Embryonic facial prominence (tissue), 1 donor: ENCODE measurements at regions not wholly inside any gene's neighbourhood (a gene's known extent, or its start where the extent isn't known, plus 50 kb on each side); places are given as distances from the start of the nearest gene placed in this dataset.
"Not testable (repeated sequence)": the region's sequence is repeated elsewhere in the genome, so short reads cannot be mapped to it uniquely, and the experiment has no call there.

ENCODE experiments used
- DNase-seq: peaks from one replicate; pipeline ENCODE4 v3.0.0-alpha.2; 2016; ENCODE audit errors: extremely low spot score

DNA sequence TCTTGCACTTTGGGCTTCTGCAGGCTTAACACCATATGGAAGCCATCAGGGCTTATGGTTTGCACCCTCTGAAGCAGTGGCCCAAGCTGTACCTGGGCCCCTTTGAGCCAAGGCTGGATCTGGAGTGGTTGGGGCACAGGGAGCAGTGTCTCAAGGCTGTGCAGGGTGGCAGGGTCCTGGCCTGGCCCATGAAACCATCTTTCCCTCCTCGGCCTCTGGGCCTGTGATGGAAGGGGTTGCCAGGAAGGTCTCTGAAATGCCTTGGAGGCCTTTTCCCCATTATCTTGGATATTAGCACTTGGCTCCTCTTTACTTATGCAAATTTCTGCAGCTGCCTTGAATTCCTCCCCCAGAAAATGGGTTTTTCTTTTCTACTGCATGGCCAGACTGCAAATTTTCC is 134.7 kb upstream of the USP9X start:
- DNase-seq = no peak

DNA sequence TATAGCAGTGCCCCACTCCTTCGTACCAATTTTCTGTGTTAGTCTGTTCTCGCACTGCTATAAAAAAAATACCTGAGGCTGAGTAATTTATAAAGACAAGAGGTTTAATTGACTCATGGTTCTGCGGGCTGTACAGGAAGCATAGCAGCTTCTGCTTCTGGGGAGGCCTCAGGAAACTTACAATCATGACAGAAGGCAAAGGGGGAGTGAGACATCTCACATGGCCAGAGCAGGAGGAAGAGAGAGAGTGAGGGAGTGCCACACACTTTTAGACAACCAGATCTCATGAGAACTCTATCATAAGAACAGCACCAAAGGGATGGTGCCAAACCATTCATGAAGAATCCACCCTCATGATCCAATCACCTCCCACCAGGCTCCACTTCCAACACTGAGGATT is 133.8 kb upstream of the USP9X start:
- DNase-seq = not testable (repeated sequence)

DNA sequence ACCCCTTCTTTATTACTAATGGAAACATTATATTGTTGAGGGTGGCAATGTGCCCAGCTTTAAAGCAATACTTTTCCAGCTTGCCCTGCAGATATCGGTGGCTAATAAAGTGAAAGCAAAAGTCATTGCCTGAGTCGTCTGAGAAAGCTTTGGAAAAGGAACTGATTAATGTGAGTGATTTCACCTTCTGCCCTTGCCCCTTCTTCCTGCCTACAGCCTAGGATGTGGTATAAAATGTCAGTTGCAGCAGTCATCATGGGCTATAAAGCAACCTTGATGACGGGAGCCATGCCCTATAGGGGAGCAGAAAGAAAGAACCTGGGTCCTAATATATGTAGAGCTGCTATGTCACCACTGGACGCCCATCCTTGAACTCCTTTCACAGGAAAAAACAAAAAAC is 132.4 kb upstream of the USP9X start:
- DNase-seq = no peak

DNA sequence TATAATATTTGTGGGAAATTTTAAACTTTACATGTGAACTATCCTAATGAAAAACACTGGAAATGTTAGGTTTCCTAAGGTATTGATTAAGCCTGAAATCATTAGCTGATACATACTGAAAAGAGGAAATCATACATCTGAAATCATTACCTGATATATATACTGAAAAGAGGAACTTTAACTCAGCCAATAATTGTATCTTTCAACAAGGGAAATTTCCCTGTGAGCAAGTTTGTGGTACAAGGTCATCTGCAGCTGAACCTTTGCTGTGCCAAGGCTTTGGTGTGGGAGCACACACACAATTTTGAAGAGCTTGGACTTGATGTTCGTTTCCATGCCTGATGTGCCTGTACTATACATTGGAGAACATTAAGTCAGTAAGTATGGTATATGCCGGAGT is 131.9 kb upstream of the USP9X start:
- DNase-seq = no peak

DNA sequence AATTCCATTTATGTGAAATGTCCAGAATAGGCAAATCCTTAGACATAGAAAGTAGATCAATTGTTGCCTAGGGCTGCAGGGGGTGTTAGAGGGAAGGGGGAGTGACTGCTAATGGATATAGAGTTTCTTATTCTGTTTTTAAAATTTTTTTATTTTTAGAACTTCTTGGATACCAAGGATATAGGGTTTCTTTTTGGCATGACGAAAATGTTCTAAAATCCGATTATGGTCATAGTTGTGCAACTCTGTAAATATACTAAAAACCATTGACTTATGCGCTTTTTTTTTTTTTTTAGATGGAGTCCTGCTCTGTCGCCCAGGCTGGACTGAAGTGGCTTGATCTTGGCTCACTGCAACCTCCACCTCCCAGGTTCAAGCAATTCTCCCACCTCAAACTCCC is 125.2 kb upstream of the USP9X start:
- DNase-seq = no peak

DNA sequence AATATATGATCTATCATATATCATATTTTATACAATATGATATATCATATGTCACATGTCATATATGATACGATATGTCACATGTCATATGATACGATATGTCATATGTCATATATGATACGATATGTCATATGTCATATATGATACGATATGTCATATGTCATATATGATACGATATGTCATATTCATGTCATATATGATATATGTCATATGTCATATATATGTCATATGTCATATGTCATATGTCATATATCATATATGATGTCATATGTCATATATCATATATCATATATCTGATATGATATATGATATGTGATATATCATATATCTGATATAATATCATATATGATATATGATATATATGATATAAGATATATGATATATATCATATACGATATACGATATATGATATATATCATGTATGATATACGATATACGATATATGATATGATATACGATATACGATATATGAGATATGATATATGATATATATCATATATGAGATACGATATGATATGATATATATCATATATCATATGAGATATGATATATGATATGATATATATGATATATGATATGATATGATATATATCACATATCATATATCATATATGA is 122.3 kb upstream of the USP9X start:
- DNase-seq = no peak

DNA sequence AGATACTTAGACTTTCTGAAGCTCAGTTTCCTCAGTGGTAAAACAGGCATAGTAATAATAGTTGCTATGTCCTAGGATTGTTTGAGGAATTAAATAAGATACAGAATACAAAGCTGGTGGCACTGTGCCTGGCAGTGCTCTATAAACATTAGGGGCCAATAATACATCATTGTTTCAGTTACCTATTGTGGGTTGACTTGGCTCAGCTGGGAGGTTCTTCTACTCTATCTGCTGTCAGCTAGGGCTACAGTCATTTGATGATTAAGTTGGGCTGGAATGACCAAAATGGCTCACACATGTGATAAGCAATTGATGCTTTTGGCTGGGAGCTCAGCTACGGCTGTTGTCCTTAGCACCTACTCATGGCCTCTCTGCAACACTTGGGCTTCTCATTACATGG is 121.2 kb upstream of the USP9X start:
- no peak for DNase-seq

DNA sequence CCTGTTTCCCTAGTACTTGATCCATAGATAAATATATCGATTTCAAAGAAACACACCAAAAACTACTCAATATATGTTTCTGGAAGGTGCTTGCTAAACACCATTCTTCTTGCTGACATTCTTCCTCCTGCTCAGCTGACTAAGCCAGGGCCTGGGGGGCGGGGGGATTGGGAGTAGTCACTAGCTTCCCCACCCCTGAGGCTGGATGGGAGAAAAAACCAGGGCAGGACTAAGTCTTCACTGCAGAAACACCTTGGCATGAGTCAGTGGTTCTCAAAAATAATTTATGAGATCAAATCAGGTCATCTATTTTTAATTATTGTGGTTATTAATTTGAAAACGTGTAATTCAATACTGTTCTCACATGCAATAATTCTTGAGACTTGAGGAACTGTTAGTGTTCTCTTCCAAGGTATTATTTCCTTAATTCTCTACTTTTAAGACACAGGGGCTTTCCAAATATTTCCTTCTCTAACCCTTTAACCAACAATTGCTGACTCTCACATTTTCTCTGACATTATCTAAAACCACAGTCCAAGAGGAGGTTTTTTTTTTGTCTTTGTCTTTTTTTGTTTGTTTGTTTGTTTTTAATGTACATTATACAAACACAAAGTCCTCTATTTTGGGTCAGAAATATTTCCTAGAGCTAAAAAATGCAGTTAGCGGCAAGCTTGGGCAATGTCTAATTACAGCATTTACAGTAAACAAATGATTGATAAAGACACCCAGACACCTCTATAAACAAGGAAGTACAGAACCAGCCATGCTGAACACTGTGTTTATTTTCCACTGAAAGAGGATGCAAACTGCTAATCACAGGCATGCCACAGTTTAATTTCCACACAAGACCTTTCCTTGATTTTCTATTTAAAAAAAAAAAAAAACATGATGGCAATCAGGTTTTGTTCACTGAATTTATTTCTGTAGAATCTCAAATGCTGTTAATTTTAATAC is 120.3 kb upstream of the USP9X start:
- DNase-seq = no peak

DNA sequence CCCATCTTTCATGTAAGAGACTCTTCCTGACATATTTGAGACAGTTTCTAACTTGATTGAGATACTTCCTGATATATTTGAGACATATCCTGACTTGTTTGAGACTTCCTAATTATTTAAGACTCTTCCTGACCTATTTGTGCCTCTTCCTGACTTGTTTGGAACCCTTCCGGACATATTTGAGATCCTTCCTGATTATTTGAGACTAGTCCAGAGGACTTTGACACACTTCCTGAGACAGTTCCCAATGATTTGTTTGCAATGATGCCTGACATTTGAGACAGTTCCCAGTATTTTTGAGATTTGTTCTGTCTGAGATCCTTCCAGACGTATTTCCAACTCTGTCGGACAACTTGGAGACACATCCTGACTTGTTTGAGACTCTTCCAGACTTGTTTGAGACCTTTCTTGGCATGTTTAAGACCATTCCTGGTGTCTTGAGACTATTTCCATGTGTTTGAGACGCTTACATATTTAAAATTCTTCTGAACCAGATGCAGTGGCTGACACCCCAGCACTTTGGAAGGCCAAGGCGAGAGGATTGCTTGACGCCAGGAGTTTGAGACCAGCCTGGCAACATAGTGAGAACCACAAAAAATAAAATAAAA is 118.9 kb upstream of the USP9X start:
- no peak for DNase-seq

DNA sequence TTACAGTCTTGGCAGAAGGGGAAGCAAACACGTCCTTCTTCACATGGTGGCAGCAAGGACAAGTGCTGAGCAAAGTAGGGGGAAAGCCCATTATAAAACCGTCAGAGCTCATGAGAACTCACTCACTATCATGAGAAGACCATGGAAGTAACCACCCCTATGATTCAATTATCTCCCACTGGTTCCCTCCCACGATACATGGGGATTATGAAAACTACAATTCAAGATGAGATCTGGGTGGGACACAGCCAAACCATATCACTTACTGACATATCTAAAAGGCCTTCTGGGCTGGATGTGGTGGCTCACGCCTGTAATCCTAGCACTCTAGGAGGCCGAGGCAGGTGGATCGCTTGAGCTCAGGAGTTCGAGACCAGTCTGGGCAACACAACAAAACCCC is 117.1 kb upstream of the USP9X start:
- no peak for DNase-seq

DNA sequence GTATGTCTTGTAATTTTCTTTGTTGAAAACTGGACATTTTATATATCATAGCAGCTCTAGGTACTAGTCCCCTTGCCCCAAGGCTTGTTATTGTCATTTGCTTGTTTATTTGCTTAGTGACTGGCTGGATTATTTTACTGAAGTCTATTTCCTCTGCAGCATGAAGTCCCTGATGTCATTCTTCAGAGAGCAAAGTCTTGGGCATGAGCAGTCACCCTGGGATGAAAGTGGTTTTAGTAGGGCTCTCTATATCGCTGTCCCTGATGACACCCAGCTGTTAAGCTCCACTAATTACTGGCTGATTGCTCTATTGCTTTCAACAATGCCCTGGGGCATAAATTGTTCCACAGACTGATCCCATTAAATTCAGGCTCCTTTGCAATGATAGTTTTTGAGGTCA is 113.5 kb upstream of the USP9X start:
- no peak for DNase-seq

DNA sequence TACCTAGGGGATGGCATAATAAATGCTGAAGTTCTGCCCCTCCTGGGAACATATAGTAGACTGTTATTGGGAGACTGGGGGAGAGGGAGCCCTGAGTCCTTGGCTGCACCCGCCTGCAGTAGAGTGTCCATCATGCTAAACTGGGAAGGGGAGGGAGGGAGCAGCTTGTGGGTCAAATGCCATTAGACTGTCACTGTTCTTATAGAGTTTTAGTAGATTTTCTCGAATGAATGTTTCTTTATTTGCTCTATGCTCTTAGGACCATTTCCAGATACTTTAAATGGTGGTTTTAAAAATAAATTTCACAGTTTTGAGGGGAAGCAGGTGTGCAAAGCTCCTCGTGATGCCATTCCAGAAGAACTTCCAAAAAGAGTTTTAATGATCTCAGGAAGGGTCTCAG is 111.6 kb upstream of the USP9X start:
- no peak for DNase-seq

DNA sequence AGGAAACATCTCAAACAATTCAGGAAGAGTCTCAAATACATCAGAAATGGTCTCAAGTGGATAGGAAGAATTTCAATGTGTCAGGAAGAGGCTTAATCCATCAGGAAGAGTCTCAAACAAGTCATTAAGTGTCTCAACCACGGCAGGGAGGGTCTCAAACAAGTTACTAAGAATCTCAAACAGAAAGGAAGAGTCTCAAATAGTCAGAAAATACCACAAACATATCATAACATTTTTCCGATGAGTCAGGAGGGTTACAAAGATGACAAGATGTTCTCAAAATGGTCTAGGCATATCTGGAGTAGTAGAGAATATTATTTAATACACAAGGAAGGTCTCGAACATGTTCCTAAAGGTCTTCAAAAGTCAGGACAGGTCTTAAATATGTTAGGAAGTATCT is 109.3 kb upstream of the USP9X start:
- DNase-seq = no peak

DNA sequence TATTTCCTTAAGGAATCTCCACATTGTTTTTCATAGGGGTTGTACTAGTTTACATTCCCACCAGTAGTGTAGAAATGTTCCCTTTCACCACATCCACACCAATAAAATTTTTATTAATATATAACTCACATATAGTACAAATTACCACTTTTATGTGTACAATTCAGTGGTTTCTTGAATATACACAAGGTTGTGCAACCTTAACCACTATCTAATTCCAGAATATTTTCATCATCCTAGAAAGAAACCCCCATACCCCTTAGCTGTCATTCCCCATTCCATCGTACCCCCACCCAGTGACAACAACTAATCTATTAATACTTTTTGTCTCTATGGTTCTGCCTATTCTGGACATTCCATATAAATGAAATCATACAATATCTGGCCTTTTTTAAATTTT is 108.3 kb upstream of the USP9X start:
- DNase-seq = no peak

DNA sequence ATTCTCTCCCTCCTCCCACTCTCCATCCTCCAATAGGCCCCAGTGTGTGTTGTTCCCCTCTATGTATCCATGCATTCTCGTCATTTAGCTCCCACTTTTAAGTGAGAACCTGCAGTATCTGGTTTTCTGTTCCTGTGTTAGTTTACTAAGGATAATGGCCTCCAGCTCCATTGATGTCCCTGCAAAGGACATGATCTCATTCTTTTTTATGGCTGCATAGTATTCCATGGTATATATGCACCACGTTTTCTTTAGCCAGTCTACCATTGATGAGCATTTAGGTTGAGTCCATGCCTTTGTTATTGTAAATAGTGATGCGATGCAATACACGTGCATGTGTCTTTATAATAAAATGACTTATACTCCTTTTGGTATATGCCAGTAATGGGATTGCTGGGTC is 100.3 kb upstream of the USP9X start:
- DNase-seq = no peak

DNA sequence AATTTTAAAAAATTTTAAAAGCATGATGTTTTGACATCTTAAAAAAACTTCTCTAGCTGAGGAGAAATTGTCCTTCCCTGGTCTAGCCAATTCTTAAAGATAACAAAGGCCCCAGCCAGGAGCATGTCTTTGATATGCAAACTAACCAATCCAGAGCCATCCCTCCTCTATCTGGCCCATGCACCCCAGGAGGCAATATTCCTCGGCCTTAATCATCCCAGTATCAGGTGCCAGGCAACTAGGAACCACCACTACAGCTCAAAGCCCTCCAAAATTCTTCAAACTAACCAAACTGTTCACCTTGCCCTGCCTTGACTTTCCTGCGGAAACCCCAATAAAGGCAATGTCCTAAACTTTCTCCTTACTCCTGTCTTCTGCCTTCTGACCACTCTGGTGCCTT is 97.8 kb upstream of the USP9X start:
- DNase-seq = no peak

DNA sequence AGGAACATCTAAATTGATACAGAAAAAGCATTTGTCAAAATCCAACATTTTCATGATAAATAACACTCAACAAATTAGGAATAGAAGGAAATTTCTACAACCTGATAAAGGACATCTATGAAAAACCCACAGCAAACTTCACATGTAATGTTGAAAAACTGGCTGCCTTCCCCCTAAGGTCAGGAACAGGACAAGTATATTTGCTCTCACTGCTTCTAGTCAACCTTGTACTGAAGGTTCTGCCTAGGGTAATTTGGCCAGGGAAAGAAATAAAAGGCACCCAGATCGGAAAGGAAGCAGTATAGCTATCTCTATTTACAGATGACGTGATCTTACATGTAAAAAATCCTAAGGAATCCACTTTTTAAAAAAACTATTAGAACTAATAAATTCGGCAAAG is 97.1 kb upstream of the USP9X start:
- DNase-seq = no peak

DNA sequence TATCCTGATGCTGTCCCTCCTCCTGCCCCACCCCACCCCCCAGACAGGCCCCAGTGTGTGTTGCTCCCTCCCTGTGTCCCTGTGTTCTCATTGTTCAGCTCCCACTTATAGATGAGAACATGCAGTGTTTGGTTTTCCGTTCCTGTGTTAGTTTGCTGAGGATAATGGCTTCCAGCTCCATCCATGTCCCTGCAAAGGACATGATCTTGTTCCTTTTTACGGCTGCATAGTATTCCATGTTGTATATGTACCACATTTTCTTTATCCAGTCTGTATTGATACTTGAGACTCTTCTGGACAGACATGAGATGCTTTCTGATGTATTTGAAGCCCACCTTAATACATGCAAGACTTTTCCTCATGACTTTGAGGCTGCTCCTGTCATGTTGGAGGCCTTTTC is 91.8 kb upstream of the USP9X start:
- DNase-seq = not testable (repeated sequence)

DNA sequence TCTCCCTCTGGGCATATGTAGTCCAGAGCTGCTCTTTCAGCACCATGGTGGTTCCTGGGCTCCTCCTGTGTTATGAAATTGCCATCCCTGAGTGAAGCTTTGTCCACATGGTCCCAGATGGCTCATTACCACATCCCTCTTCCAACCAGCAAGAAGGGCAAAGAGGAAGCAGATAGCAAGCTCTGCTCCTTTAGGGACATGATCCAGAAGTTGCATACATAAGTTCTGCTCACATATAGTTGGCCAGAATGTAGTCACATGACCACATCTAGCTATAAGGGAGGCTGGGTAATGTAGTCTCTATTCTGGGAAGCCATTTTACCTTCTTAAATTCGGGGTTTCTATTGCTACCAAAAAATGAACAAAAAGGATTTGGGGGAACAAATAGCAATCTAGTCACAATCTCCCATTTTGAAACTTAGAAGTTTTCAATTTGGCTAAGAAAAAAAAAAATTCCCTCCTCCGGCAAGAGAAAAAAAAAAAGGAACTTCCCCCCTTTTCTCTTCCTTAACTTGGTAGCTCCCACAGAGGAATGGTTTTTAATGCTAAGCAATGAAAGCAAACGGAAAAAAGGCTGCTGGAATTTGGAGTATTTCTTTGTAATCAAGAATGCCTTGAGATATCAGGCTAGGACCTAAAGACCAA is 88.2 kb upstream of the USP9X start:
- DNase-seq = peak; percentile 33

DNA sequence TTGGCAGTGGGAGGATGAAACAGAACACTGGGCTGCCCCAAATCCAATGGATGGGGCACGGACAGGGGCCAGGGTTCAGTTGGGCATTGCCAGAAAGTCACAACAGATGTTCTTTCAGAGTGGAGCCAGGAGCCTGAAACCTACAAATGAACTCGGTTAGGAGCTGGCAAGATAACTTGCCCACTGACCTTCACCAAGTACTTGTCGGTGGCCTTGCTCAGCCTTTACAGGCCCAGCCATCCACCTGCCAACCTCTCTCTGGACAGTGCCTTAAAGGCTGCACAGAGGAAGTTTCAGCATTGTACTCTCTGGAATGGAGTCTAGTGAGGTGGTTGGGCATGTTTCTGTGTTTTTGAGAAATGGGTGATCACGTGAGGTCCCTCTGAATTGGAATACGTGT is 87.1 kb upstream of the USP9X start:
- DNase-seq = no peak

DNA sequence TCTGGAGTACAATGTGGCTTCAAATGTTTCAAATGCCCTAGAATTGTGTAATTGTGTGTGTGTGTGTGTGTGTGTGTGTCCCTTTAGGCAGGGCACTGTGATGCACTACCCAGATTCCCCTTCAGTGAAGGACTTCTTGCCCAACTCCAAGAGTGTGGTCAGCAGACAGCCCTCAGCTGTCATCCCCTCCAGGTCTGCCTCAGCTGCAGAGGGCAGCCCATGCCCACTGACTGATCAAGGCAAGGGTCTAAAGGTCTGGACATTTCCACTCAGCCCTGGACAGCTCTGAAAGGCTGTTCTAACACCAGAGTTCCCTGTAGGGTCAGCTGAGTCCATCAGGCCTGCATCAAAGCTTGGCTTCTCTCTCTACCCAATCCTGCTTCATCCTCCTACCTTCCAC is 83.9 kb upstream of the USP9X start:
- DNase-seq = no peak

DNA sequence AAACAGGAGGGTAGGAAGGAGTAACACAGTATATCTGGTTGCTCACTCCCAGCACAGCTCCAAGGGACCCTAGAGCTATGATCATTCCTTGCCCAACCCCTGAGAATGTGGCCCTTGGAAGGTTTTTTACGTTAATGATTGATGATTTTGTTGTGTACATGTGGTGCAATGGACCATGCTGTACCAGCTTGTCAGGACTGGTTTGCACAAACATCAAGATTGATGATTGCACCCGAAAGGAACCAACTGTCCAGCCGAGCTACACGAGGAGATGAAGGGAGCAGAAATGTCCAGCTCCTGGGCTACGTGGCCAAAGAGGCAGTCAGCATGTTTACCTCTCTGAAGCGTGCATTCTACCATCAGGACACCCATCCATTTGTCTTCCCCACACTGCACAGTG is 83.2 kb upstream of the USP9X start:
- DNase-seq = no peak
